ENCODE measurements at regions not wholly inside any gene's neighbourhood (a gene's known extent, or its start where the extent isn't known, plus 50 kb on each side); places are given as distances from the start of the nearest gene placed in this dataset.

DNA sequence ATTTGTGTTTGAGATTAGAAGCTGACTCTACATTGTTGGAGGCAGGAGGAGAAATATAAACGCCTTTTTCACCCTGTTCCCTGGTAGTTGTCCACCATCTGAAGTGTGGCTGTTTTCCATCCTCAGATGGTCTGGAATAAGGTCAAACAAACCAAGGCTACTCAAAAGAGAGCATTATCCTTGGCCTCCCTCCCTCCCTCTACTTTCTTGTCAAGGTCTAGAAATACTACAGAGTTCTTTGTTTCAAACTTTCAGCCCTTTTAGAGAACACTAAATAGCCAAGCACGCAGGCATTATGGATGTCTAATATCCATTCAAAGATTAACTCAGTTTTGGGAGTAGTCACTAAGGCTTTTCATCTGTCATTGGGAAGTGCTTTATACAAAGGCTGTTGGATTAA, 215.8 kb upstream of the ITGA4 start:
- no peak for TF ChIP-seq POLR2A (IDR thresholded peaks at IDR 0.05)
- TF ChIP-seq, protein P1, sequence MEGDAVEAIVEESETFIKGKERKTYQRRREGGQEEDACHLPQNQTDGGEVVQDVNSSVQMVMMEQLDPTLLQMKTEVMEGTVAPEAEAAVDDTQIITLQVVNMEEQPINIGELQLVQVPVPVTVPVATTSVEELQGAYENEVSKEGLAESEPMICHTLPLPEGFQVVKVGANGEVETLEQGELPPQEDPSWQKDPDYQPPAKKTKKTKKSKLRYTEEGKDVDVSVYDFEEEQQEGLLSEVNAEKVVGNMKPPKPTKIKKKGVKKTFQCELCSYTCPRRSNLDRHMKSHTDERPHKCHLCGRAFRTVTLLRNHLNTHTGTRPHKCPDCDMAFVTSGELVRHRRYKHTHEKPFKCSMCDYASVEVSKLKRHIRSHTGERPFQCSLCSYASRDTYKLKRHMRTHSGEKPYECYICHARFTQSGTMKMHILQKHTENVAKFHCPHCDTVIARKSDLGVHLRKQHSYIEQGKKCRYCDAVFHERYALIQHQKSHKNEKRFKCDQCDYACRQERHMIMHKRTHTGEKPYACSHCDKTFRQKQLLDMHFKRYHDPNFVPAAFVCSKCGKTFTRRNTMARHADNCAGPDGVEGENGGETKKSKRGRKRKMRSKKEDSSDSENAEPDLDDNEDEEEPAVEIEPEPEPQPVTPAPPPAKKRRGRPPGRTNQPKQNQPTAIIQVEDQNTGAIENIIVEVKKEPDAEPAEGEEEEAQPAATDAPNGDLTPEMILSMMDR (IDR thresholded peaks at IDR 0.05) = no peak
